HG03280 (cell line): ENCODE measurements at regions not wholly inside any gene's neighbourhood (a gene's known extent, or its start where the extent isn't known, plus 50 kb on each side); places are given as distances from the start of the nearest gene placed in this dataset.
"Not testable (repeated sequence)": the region's sequence is repeated elsewhere in the genome, so short reads cannot be mapped to it uniquely, and the experiment has no call there.

ENCODE experiments used
- ATAC-seq: cut with Tn5 transposase; IDR thresholded peaks from one replicate; pipeline ENCODE4 v1.9.1; 2021; ENCODE audit warnings: mild to moderate bottlenecking, moderate library complexity; ENCODE audit not compliant: unreplicated experiment

DNA sequence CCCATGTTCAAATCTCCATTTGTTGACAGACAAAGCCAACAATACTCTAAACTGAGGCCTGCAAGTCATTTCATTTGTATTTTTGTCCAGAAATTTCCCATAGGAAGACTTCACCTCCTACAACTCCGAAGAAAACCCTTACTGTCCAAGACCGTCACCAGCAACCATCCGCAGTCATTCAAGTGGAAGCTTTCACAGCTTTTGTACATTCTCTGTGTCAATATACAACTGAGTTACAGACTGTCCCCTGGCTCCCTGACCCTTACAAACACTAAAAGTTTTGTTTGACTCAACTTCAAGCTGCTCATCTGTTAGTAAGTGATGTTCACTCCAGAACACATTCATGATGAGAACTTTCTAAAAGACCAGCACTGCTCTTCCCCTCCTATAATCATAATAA is 210.1 kb downstream of the DEPDC1B start:
- ATAC-seq: no peak

DNA sequence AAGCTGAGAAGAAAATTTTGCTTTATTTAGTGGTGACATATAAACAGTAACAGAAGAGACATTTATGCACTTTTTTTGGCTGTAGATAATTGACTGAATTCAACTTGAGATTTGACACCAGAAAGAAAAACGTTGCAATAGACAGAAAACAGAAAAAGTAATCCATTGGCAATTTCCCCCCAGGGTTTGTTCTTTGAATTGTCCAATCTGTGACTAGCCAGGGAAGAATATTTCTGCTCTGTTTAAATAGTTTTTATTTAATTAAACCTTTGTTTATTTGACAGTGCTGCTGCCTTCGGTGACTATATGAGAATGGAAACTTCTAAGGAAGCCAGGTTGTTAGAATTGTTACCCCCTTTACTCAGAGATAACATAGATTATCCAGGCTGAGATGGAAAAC is 210.6 kb downstream of the DEPDC1B start:
- no peak for ATAC-seq

DNA sequence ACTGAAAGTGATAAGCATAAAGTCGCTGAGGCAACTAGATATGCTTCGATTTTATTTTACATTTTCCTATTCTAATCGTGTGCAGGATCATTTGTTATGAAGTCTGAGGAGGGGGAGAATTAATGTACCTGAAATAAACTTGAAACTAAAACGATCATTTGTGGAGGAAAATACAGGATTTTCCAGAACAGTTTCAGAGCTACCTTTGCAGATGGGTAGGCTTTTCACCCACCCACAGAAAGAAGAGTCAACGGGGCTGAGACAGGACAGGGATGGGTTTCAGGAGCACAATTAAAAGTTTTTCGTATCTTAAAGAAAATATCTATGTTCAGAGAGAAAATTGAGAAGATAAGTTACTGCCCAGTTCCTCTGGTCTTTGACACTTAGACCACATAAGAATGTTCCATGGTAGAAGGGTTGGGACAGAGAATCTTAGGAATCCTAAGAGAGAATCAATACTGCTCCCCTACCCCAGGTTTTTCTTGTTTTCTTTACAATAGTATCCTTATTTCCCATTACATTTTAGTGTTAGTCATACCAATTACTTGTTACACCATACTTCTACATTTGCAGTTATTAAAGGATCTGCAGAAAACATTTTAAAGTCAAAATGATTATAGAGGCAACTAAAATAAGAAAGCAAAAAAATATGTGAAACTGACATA is 211.4 kb downstream of the DEPDC1B start:
- no peak for ATAC-seq

DNA sequence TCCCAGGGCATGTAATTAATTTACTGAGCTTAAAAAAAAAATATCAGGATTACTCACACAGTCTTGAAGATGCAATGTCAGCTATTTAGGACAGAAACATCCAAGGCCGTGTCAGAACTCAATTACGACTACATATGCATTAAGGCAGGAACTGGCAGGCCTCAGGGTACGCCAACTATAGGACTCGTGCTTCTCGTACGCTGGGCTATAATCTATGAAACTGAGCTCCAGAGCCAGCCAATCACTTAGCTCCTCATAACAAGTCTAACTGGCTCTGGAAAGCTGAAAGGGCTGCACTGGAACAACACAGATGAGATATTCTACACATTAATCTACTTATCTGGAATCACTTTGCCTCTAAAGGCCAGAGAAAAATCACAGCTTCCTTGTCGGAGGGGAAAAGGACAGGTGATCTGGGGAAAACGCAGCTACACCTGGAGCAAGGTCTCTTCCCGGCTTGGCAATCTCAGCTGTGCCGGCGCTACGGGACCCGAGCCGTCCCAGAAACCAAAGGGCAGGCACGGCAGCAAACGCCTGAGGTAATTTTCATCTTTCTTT is 212.0 kb downstream of the DEPDC1B start:
- ATAC-seq: no peak

DNA sequence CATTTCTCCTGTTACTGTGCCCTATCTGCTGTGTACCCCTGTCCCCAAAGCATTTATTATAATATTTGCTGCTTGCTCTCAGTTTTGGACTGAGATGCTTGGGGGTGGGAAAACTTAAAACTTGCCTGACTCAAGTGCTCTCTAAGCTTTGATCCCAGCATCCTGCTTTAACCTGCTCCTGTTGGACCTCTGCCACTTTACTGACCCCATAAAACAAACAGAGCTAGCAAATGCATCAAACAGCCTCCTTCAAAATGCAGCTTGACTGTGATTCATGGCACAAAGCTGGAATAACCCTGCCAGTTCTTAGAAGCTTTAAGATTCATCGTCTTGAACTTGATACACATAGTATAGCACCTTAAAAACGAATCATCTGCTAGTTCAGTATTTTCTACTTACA is 212.5 kb downstream of the DEPDC1B start:
- ATAC-seq: no peak

DNA sequence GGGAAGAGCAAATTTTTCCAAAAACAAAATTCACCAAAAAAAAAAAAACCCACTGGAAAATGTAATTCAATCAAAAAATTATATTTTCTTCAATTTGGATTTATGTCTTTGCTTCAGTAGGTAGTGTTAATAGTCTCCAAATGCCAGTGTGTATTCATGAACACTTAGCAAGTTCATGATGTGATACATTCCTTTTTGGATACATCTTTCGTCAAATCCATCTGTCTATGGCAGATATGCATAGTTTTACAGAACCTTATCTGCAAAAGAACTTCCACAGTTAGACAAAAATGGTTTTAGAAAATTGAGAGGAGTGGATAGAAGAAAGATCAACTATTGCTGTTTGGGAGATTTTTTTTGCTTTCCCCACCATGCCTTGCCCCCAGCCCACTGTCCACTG is 214.6 kb downstream of the DEPDC1B start:
- ATAC-seq: no peak

DNA sequence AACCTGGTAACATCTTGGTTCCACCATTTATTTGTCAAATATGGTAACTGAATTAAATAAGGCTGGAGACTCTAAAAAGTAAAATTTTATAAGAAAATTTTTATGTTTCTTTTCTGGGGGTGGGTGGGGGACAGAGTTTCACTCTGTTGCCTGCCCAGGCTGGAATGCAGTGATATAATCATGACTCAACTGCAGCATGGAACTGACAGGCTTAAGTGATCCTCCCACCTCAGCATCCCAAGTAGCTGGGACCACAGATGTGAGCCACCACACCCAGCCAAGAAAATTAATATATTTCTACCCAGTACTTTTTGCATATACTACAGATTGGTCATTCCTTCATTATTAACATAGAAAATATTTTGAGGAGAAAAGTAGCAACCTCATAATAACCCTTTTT is 216.9 kb downstream of the DEPDC1B start:
- ATAC-seq: no peak

DNA sequence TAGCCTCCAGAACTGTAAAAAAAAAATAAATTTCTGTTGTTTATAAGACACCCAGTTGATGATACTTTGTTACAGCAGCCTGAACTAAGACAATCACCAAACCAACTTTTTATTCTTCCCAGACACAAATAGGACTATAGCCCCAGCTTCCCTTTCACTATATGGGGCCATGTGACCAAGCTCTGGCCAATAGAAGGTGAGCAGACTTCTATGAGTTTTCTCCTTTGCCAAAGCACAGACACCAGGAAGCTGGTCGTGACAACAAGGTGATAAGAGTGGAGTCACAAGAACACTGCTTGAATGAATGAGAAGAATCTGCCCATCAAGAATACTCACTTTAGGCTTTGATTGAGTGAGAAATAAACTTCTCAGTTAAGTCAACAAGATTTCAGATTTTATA is 217.7 kb downstream of the DEPDC1B start:
- ATAC-seq: no peak

DNA sequence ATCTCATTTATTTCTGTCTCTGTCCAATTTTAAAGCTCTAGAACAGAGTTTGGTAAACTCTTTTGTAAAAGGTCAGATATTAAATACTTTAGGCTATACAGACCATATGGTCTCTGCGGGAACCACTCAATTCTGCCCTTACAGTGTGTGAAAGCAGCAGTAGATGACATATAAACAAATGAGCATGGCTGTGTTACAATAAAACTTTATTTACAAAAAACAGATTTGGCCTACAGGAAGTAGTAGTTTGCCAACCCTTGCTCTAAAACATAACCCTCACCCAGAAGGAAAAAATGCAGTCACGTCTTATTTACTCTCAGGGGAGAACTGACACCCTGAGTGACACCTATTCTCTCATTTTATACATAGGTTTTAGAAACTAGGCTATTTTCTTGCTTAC is 220.4 kb downstream of the DEPDC1B start:
- ATAC-seq: no peak

DNA sequence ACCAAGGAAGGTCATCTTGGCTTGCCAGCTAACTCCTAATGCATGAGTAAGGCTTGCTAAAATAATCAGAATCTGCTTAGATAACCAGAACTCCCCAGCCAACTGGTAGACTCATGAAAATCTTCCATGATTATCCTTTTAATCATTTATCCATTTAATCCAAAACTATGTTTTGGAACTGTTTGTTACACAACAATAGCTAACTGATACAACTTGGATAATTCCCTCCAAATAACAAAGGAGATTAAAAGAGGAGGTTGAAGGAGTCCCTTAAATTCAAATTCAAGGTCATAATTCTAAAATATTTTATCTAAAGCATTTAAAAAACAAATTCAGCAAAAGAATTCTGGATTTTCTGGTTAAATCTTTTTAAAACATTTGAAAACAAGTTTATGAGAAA is 222.1 kb downstream of the DEPDC1B start:
- no peak for ATAC-seq

DNA sequence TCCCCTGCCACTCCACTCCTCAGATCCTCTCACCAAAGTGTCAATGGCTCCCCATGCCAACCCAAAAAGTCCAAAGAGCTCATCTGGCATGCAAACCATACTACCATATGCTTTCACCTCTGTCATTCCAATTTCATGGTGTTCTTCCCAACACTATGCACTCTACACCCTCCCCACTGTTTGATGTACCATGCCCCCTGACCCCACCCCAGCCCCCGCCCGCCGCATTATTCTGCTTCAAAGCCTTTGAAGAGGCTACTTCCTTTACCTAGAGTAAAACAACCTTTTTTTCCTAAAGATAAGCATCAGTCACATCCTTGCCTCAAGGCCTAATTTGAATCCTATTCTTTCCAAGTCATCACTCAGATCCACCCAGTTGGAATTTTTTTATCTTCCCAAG is 226.3 kb downstream of the DEPDC1B start:
- ATAC-seq: no peak

DNA sequence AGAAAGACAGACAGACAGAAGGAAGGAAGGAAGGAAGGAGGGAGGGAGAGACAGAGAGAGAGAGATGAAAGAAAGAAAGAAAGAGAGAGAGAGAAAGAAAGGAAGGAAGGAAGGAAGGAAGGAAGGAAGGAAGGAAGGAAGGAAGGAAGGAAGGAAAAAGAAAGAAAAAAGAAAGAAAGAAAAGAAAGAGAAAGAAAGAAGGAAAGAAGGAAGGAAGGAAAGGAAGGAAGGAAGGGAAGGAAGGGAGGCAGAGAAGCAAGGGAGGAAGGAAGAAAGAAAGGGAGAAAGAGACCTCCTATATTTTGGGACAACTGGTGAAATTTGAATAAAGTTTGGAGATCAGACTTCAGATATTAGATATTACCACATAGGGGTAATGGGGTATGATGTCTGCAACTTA is 226.9 kb downstream of the DEPDC1B start:
- ATAC-seq: not testable (repeated sequence)

DNA sequence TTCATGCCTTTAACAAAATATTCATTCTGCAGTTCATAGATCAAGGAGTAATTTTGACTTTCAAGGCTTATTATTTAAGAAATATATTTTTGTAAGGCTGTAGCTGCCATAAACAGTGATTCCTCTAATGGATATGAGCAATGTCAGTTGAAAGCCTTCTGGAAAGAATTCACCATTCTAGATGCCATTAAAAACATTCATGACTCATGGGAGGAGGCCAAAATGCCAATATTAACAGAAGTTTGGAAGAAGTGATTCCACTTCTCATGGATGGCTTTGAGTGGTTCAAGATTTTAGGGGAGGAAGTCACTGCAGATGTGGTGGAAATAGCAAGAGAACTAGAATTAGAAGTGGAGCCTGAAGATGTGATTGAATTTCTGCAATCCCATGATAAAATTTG is 229.1 kb downstream of the DEPDC1B start:
- ATAC-seq: no peak

DNA sequence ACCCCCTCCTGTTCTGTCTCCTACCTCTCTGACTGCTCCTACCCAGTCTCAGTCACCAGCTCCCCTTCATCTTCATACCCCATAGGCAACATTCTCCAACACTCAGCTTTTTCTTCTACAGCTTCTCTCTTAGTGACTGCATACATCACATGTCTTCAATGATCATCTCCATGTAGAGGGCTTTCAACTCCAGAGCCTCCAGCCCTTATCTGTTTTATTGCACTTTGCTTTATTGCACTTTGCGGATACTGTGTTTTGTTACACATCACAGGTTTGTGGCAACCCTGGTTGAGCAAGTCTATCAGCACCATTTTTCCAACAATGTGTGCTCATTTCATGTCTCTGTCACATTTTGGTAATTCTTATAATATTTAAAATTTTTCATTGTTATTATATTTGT is 230.7 kb downstream of the DEPDC1B start:
- ATAC-seq: no peak

DNA sequence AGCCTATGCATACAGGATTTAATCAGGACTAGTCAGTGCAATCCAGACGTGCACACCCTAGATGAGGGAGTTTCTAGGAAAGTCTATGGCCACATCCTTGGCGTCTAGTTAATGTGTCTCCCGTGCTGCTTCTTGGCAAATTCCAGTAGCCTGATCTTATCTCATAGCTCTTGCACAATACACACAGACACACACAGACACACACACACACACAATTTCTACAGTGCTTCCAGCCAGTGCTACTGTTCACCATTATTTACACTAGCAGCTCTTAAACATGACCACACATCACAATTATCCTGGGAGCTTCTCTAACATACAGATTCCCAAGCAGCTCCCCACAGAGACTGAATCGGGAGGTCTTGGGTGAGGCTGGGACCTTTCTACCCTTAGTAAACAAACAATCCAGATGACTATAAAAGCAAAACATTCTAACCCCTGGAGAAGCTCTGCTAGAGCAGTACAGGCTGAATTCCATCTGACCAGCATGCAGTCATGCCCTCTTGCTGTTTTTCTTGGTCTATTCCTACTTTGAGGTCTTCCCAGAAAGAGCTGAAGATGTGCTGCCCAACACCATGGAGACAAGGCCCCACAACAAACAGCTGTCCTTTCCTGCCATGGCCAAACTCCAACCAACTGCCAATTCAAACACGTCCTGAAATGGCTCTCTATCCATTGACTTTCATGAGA is 236.6 kb downstream of the DEPDC1B start:
- no peak for ATAC-seq

DNA sequence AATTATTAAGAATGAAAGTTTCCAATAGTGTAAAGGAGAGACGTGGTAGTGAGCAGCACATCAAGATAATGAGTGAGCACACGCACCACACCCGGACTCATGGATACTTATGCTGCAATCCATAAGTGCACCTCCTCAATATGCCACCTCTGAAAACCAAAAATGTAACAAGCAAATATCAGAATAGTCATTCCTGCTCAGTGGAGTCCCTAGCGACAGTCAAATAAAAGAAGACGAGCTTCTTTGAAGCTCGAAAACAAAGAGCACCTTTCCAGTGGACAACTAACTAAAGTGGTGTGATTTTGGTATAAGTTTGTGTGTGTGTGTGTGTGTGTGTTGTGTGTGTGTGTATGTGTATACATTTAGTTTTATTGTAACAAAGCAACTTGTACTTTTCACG is 241.3 kb downstream of the DEPDC1B start:
- ATAC-seq: no peak

DNA sequence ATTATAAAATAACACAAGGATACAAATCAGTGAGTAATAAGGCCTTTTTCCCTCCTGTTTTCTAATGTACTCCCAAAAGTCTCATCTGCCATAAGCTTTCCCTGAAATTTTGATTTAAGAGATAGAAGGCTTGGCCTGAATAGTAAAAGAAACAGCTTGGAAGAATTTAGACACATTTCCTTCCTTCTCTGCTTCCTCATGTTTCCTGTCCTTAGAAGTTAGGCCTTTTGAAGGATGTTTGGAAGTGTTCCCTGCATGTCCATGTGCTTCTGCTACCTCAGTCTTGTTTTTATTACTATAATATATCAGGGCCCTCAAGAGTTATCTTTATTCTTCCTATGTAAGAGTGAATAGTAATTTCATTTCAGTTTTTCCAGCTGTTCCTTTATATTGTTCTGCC is 242.7 kb downstream of the DEPDC1B start:
- no peak for ATAC-seq

DNA sequence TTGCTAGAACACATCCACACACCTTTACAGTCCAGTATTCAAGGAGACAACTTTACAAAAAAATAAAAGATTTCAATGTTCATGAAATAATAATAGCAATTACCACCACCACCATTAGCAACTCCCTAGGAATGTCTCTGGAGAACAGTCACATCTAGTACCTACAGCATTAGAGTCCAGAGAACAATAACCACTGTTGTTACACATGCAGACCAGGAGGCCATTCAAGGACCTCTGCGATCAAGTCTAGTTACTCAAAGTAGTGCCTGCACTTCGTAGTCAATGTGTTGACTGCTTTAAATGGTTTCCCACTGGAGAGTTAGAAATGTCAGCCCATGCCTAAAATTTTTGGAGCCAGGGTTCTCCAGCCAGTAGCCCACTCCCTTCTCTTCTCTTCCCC is 244.4 kb downstream of the DEPDC1B start:
- no peak for ATAC-seq

DNA sequence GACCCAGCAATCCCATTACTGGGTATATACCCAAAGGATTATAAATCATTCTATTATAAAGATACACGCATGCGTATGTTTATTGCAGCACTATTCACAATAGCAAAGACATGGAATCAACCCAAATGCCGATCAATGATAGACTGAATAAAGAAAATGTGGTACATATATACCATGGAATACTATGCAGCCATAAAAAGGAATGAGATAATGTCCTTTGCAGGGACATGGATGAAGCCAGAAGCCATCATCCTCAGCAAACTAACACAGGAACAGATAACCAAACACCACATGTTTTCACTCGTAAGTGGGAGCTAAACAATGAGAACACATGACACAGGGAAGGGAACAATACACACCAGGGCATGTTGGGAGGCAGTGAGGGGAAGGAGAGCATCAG is 245.7 kb downstream of the DEPDC1B start:
- ATAC-seq: not testable (repeated sequence)

DNA sequence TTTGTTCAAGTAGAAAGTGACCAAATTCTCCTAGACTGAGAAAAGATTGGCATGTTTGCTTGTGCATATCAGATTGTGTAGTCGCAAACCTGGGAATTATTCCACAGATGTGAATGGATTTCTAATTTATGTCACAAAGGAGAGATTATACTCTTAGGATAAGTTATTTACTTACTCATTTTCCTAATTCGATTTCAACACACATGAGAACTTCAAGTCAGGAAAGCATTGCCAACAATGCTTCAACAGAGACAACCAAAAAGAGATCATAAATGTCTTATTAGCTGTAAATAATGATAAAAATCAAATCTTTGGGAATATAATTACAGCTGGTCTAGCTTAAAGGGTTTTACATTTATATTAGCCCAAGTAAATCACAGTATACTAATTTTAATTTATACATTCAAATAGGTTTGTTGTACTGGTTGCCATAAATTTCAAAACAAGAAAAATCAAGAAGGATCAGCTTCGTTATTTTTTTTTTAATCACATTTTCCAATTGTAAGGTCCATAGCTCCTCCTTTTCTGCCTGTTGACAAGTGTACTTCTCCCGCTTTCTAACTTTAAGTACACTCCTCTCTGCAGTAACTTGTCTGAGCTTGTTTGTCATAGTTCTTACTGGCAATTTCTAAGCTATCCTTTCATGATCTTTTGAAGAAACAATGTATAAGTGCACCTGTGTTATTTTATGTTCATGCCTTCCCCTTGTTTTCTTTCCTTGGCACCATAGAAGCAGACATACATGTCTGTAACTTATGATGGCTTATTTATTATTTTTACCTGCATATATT is 246.6 kb downstream of the DEPDC1B start:
- no peak for ATAC-seq

DNA sequence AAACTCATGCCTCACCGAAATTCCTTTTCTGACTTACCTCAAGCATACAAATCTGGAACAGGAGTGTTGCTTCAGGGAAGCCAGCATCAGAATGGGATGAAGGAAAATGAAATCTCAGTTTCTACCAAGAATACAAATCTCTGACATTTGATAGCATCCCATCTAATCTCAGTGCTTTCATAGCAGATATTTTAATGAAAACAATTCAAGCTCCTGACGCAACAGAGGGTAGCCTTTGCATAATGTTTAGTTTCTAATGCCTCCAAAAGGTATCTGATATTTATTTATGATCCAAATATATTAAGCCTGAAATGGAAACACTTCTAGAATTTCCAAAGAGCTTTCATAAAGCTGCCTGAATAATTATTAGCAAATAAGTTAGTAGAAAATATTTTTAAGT is 251.4 kb downstream of the DEPDC1B start:
- no peak for ATAC-seq

DNA sequence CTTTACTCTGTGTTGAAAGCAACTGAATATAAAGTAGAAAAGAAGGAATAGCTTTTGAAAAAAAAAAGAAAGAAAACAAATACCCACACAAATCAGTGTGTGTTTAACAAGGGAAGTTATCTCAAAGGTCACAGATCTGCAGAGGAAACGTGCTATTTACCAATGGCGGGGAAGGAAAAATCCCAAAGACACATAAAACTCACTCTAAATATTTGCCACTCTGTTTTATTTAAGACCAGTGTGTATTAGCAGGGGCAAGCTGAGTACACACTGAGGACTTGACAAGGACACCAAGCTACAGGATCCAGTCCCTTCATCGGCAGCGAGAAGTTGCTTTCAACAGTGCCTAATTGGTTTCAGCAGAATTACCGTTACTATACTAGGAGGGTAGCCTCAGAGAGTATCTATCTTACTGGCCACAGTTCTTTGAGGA is 252.5 kb downstream of the DEPDC1B start:
- ATAC-seq: no peak
